ENCODE measurements at regions not wholly inside any gene's neighbourhood (a gene's known extent, or its start where the extent isn't known, plus 50 kb on each side); places are given as distances from the start of the nearest gene placed in this dataset.
A peak's percentile ranks its signal among the peaks of the same experiment; 100 is the strongest.

DNA sequence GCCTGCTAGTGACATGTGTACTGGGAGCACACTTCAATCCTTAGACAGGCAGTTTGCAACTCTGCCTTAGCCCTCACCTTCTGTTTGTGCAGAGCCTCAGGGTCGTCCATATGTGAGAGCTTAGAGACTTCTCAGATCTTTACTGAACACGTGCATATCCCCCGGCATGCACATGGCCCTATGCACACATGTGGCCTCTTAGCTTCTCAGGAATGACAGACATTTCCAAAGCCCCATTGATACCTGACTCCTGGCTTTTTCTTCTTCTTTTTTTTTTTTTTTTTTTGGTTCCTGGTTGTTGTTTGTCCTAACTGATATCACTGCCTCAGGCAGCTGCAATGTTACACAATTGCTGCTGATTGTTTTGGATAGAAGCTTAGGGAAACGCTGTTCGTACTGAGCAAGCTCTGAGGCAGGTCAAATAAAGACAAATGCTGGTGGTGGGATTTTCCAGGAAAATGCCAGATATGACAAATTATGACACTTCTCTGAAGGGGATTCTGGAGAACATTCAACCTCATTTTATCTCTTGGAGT, 107.2 kb upstream of the RGMA start:
- Histone ChIP-seq H3K9me3 (ENCODE audit: insufficient read depth, low read depth, low read length) (0 out of 2 replicates have a peak, but pooled peaks cover 7% of the 10 kb centered on the region), H3K9me2 (replicated peaks; ENCODE audit: low read depth, low read length) (no peaks in the 10 kb centered on the region), H3K79me2 (ENCODE audit: insufficient read depth, low read length) (no peaks in the 10 kb centered on the region), H3K4me1 (ENCODE audit: insufficient read depth, low read length, poor library complexity, severe bottlenecking) (no peaks in the 10 kb centered on the region), H2AFZ (ENCODE audit: low read length) (peak overlapping the region; percentile 40; the same call in 1 of the 2 replicates), H3K27me3 (ENCODE audit: insufficient read depth, low read length, poor library complexity, severe bottlenecking) (no peaks in the 10 kb centered on the region), H3F3A (ENCODE audit: low read depth) (no peaks in the 10 kb centered on the region), H3K4me3 (ENCODE audit: low read length, poor library complexity, severe bottlenecking) (no peak overlapping the region), H4K20me1 (ENCODE audit: insufficient read depth, low read length, poor library complexity, severe bottlenecking) (no peaks in the 10 kb centered on the region), H3K4me2 (ENCODE audit: low read depth, low read length, poor library complexity, severe bottlenecking) (no peak overlapping the region), H3K36me3 (ENCODE audit: insufficient read depth, low read length) (no peaks in the 10 kb centered on the region), H3K9ac (ENCODE audit: low read depth, low read length, poor library complexity, severe bottlenecking) (no peak overlapping the region)
- TF ChIP-seq, protein P1, sequence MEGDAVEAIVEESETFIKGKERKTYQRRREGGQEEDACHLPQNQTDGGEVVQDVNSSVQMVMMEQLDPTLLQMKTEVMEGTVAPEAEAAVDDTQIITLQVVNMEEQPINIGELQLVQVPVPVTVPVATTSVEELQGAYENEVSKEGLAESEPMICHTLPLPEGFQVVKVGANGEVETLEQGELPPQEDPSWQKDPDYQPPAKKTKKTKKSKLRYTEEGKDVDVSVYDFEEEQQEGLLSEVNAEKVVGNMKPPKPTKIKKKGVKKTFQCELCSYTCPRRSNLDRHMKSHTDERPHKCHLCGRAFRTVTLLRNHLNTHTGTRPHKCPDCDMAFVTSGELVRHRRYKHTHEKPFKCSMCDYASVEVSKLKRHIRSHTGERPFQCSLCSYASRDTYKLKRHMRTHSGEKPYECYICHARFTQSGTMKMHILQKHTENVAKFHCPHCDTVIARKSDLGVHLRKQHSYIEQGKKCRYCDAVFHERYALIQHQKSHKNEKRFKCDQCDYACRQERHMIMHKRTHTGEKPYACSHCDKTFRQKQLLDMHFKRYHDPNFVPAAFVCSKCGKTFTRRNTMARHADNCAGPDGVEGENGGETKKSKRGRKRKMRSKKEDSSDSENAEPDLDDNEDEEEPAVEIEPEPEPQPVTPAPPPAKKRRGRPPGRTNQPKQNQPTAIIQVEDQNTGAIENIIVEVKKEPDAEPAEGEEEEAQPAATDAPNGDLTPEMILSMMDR (conservative IDR thresholded peaks at IDR 0.05; ENCODE audit: low read length), result no peak

DNA sequence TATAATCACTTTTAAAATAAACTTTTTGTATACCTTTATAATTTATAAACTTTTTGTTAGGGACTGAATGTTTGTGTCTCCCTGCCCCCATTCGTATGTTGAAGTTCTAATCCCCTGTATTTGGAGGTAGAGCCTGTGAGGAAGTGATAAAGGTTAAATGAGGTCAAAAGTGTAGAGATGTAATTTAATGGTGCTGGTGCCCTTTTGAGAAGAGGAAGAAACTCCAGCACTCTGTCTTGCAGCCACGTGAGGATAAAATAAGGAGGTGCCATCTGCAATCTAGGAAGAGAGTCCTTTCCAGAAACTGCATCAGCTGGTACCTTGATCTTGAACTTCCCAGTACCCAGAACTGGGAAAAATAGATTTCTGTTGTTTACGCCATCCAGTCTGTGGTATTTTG, 106.1 kb upstream of the RGMA start:
- H4K20me1 ChIP-seq (ENCODE audit: insufficient read depth, low read length, poor library complexity, severe bottlenecking), result no peaks in the 10 kb centered on the region
- no peaks in the 10 kb centered on the region for H3K27me3 ChIP-seq (ENCODE audit: insufficient read depth, low read length, poor library complexity, severe bottlenecking)
- no peak overlapping the region for H3K4me2 ChIP-seq (ENCODE audit: low read depth, low read length, poor library complexity, severe bottlenecking)
- H3K9me3 ChIP-seq (ENCODE audit: insufficient read depth, low read depth, low read length), result 0 out of 2 replicates have a peak, but pooled peaks cover 7% of the 10 kb centered on the region
- H3K9ac ChIP-seq (ENCODE audit: low read depth, low read length, poor library complexity, severe bottlenecking), result no peak overlapping the region
- H2AFZ ChIP-seq (ENCODE audit: low read length), result no peak overlapping the region
- no peak overlapping the region for H3K4me3 ChIP-seq (ENCODE audit: low read length, poor library complexity, severe bottlenecking)
- TF ChIP-seq, protein P1 (conservative IDR thresholded peaks at IDR 0.05; ENCODE audit: low read length), result no peak
- TF ChIP-seq EZH2phosphoT487 (IDR thresholded peaks at IDR 0.05; ENCODE audit: borderline replicate concordance), result no peak
- no peaks in the 10 kb centered on the region for H3K9me2 ChIP-seq (replicated peaks; ENCODE audit: low read depth, low read length)
- H3K36me3 ChIP-seq (ENCODE audit: insufficient read depth, low read length), result no peaks in the 10 kb centered on the region
- no peaks in the 10 kb centered on the region for H3F3A ChIP-seq (ENCODE audit: low read depth)
- H3K79me2 ChIP-seq (ENCODE audit: insufficient read depth, low read length), result no peaks in the 10 kb centered on the region
- H3K4me1 ChIP-seq (ENCODE audit: insufficient read depth, low read length, poor library complexity, severe bottlenecking), result no peaks in the 10 kb centered on the region

DNA sequence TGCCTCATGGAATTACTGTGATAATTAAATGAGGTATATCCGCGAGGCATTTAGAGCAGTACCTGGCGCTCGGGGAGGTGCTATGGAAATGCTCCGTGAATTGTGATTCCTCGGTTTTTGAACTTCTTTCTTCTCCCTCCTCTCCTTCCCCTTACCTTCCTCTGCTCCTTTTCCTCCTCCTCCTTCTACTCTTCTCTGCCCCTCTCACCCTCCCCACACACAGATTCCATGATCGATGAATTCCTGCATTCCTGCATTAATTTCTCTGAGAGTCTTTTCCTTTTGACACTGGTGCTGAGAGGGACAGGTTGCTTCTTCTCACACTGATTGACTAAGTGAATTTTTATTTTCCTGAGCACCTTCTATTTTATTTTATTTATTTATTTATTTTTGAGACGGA, 101.2 kb upstream of the RGMA start:
- Histone ChIP-seq H3K4me2 (ENCODE audit: low read depth, low read length, poor library complexity, severe bottlenecking) (no peak overlapping the region), H3K9me2 (replicated peaks; ENCODE audit: low read depth, low read length) (no peaks in the 10 kb centered on the region), H3K4me1 (ENCODE audit: insufficient read depth, low read length, poor library complexity, severe bottlenecking) (no peaks in the 10 kb centered on the region), H3K27me3 (ENCODE audit: insufficient read depth, low read length, poor library complexity, severe bottlenecking) (no peaks in the 10 kb centered on the region), H3K9me3 (ENCODE audit: insufficient read depth, low read depth, low read length) (no peaks in the 10 kb centered on the region), H3K79me2 (ENCODE audit: insufficient read depth, low read length) (no peaks in the 10 kb centered on the region), H4K20me1 (ENCODE audit: insufficient read depth, low read length, poor library complexity, severe bottlenecking) (no peaks in the 10 kb centered on the region), H3K9ac (ENCODE audit: low read depth, low read length, poor library complexity, severe bottlenecking) (no peak overlapping the region), H3K4me3 (ENCODE audit: low read length, poor library complexity, severe bottlenecking) (no peak overlapping the region), H3F3A (ENCODE audit: low read depth) (no peaks in the 10 kb centered on the region), H3K36me3 (ENCODE audit: insufficient read depth, low read length) (no peaks in the 10 kb centered on the region), H2AFZ (ENCODE audit: low read length) (no peak overlapping the region)
- no peak for TF ChIP-seq EZH2phosphoT487 (IDR thresholded peaks at IDR 0.05; ENCODE audit: borderline replicate concordance)
- TF ChIP-seq, protein P1 (conservative IDR thresholded peaks at IDR 0.05; ENCODE audit: low read length), result no peak

Measured in Loucy (cell line).